Brain microvascular endothelial cell (primary cell): ENCODE measurements at regions not wholly inside any gene's neighbourhood (a gene's known extent, or its start where the extent isn't known, plus 50 kb on each side); places are given as distances from the start of the nearest gene placed in this dataset.
A peak's percentile ranks its signal among the peaks of the same experiment; 100 is the strongest.

Experiments
- DNase-seq: peaks from one replicate; pipeline ENCODE4 v3.0.0-alpha.2; 2020
- H3K27ac ChIP-seq: fragments of 250-450 bp; sonication (Bioruptor Pico); 2 replicates; pipeline ENCODE4 v1.5.1; 2020; ENCODE audit warnings: mild to moderate bottlenecking, moderate library complexity
- H3K27me3 ChIP-seq: fragments of 250-450 bp; sonication (Bioruptor Pico); replicated peaks from 2 replicates; pipeline ENCODE4 v1.5.1; 2020; ENCODE audit warnings: mild to moderate bottlenecking
- H3K36me3 ChIP-seq: fragments of 250-450 bp; sonication (Bioruptor Pico); replicated peaks from 2 replicates; pipeline ENCODE4 v1.5.1; 2020; ENCODE audit warnings: mild to moderate bottlenecking
- H3K4me3 ChIP-seq: 2 replicates; pipeline ENCODE4 v1.5.1; 2011; ENCODE audit warnings: low read depth, mild to moderate bottlenecking, control low read depth, low read length, moderate library complexity
- in situ Hi-C: cut with HindIII; loops from 2 replicates; pipeline ENCODE4 v1.10.0; 2017; ENCODE audit warnings: low sequenced_read_pairs, low pct_ligation_motif_present
- TF ChIP-seq, protein P1 (sequence below): IDR thresholded peaks from 2 replicates; pipeline ENCODE4 v1.5.1; 2011; ENCODE audit warnings: low read depth, mild to moderate bottlenecking, moderate library complexity, low read length, control low read depth, inconsistent platforms; ENCODE audit errors: missing control alignments

DNA sequence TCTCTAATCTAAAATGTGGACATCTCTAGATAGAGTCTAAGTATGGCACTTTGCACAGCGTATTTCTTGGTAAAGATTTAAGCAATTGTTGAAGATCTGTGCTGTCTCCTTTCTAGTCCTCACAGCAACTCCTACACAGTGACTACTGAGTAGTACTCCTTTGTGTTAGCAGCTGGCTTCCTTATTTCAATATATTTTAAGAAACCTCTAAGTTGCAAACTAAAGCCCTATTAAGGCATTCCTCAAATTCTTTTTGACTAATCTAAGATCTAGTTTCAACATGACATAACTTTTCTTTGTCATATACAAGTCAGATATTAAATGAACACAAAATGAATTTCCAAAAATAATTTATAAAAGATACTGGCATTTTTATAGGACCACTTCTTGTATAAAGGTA, 121.8 kb upstream of the DNAJC10 start:
- in situ Hi-C loops = no loop called here
- H3K4me3 ChIP-seq = no peak overlapping the region
- DNase-seq = no peak
- H3K36me3 ChIP-seq = no peaks in the 10 kb centered on the region
- H3K27ac ChIP-seq = no peak overlapping the region
- H3K27me3 ChIP-seq = no peaks in the 10 kb centered on the region
- TF ChIP-seq, protein P1, sequence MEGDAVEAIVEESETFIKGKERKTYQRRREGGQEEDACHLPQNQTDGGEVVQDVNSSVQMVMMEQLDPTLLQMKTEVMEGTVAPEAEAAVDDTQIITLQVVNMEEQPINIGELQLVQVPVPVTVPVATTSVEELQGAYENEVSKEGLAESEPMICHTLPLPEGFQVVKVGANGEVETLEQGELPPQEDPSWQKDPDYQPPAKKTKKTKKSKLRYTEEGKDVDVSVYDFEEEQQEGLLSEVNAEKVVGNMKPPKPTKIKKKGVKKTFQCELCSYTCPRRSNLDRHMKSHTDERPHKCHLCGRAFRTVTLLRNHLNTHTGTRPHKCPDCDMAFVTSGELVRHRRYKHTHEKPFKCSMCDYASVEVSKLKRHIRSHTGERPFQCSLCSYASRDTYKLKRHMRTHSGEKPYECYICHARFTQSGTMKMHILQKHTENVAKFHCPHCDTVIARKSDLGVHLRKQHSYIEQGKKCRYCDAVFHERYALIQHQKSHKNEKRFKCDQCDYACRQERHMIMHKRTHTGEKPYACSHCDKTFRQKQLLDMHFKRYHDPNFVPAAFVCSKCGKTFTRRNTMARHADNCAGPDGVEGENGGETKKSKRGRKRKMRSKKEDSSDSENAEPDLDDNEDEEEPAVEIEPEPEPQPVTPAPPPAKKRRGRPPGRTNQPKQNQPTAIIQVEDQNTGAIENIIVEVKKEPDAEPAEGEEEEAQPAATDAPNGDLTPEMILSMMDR = no peak

DNA sequence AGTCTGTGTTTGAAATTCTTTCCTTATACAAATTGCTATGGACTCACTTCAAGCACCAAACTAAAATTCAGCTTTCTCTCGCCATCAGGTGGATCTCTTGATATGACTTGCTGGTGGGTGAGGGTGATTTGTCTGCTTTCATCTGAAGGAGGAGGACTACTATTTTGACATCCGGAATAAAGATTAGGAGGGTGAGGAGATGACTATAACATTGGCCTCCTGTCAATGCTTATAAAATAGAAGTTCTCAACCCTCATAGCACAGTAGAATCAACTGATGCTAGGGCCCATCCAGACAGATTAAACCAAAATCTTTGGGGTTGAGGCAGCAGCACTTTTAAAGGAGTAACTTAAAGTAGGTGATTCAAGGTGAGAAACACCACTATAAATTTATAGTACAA, 120.4 kb upstream of the DNAJC10 start:
- DNase-seq = no peak
- Histone ChIP-seq H3K4me3 (no peak overlapping the region), H3K36me3 (no peaks in the 10 kb centered on the region), H3K27me3 (no peaks in the 10 kb centered on the region), H3K27ac (no peak overlapping the region)
- TF ChIP-seq, protein P1 = no peak
- in situ Hi-C loops = no loop called here

DNA sequence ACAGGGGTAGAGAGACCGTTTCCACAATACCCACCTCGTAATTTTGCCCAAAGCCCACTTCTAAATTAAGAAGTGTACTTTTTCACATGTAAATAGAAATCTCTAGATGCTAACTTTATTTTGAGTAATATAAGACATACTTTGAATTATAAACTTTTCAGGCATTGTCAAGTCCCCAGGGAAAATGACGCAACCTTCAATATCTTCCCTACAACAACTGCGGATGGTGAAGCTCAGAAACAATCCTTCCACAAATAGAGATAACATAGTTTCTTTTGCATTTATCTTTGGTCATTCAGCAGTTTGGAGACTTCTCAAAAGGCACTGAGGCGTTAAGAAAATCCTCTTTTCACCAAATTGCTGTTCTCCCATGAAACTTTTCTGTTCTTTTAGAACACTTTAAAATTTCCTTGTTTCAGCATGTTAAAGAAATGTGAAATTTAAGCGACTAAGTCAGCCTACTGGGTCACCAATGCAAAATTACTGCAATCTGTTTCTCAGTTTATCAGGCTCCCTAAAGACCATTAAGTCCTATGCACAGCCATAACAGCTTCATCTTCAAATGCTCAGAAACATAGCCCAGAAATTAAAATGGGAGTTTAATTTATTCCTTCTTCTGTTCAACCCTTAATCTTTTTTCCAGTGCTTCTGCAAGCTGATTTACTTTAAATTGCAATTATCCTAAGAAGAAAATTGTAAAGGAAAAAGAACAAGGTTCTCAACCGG, 118.3 kb upstream of the DNAJC10 start:
- TF ChIP-seq, protein P1 = no peak
- H3K36me3 ChIP-seq = no peaks in the 10 kb centered on the region
- no peak overlapping the region for H3K27ac ChIP-seq
- in situ Hi-C loops = no loop called here
- no peaks in the 10 kb centered on the region for H3K27me3 ChIP-seq
- no peak overlapping the region for H3K4me3 ChIP-seq
- peak; percentile 25 for DNase-seq

DNA sequence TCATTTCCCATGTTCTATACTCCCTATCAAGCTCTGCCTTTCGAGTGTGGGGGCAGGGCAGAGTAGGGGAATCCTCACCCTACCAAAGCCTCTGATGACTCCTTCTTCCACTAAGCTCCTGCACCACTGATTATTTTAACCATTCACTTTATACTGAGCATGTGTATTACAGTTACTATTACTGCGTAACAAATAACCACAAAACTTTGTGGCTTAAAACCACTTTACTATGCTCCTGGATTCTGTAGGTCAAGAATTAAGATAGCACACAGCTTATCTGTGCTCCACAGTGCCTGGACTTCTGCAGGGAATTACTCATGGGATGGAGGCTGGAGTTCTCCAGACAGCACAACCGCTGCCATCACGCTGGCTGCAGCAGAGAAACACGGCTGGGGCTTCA, 117.4 kb upstream of the DNAJC10 start:
- in situ Hi-C loops = no loop called here
- TF ChIP-seq, protein P1 = no peak
- no peak overlapping the region for H3K4me3 ChIP-seq
- no peak for DNase-seq
- H3K27ac ChIP-seq = no peak overlapping the region
- H3K27me3 ChIP-seq = no peaks in the 10 kb centered on the region
- no peaks in the 10 kb centered on the region for H3K36me3 ChIP-seq

DNA sequence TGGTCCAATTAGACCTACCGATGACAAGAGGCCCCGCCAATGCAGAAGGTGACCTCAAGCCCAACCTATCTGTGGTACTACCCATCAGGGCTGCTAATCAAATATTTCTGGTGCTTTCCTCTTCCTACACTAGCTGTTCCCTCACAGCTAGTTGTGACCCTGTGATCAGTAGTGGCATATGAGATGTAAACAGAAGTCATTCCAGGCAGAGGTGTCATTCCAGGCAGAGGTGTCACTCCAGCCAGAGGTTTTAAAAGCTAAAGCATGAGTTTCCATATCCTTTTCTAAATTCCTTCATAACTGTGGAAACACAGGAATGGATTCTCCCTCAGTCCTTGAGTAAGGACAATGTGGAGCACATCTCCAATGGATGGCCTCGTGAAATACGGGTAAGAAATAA, 110.9 kb upstream of the DNAJC10 start:
- Histone ChIP-seq H3K4me3 (no peak overlapping the region), H3K36me3 (no peaks in the 10 kb centered on the region), H3K27me3 (no peaks in the 10 kb centered on the region), H3K27ac (no peak overlapping the region)
- in situ Hi-C loops = no loop called here
- no peak for DNase-seq
- TF ChIP-seq, protein P1 = no peak
